Calu3 (cell line): ENCODE measurements at regions not wholly inside any gene's neighbourhood (a gene's known extent, or its start where the extent isn't known, plus 50 kb on each side); places are given as distances from the start of the nearest gene placed in this dataset.

Experiments
- BruUV-seq: library from RNA; stranded (reverse); fragments of 400-500 nt; replicated peaks from 2 replicates; lab custom pipeline; 2021; lab: Mats Ljungman, UMichigan
- CTCF ChIA-PET: fragments of 300-600 bp; sonication (Branson Sonifier 250); formaldehyde crosslinking; loops from one replicate; lab custom pipeline; 2022; ENCODE audit warnings: antibody characterized with exemption; lab: Charles Lee
- DNase-seq: peaks from one replicate; pipeline ENCODE4 v3.0.0; 2022
- H3K27ac Mint-ChIP-seq: one replicate; pipeline ENCODE4 v1.8.0; 2022; ENCODE audit warnings: mixed read lengths; ENCODE audit not compliant: unreplicated experiment
- H3K27me3 Mint-ChIP-seq: one replicate; pipeline ENCODE4 v1.8.0; 2022; ENCODE audit warnings: mixed read lengths; ENCODE audit not compliant: unreplicated experiment
- H3K36me3 Mint-ChIP-seq: one replicate; pipeline ENCODE4 v1.8.0; 2022; ENCODE audit warnings: mild to moderate bottlenecking, moderate library complexity, mixed read lengths; ENCODE audit not compliant: insufficient read depth, unreplicated experiment
- H3K4me1 Mint-ChIP-seq: one replicate; pipeline ENCODE4 v1.8.0; 2022; ENCODE audit warnings: mild to moderate bottlenecking, low read depth, mixed read lengths; ENCODE audit not compliant: unreplicated experiment
- H3K4me3 Mint-ChIP-seq: one replicate; pipeline ENCODE4 v1.8.0; 2022; ENCODE audit warnings: mild to moderate bottlenecking, low read depth, moderate library complexity, mixed read lengths; ENCODE audit not compliant: unreplicated experiment
- H3K9me3 Mint-ChIP-seq: one replicate; pipeline ENCODE4 v1.8.0; 2022; ENCODE audit warnings: low read depth, mixed read lengths; ENCODE audit not compliant: unreplicated experiment
- CTCF ChIP-seq: fragments of 200-600 bp; IDR thresholded peaks from one replicate; pipeline ENCODE4 v1.8.0; 2022; ENCODE audit warnings: antibody characterized with exemption; ENCODE audit not compliant: unreplicated experiment
- intact Hi-C: fragments of 100-400 bp; cut with micrococcal nuclease; formaldehyde crosslinking; loops from one replicate; pipeline ENCODE4 v1.10.0; 2022; ENCODE audit not compliant: unreplicated experiment

- CTCF ChIA-PET: no interaction called here
- no peak overlapping the region for H3K27ac Mint-ChIP-seq
- H3K9me3 Mint-ChIP-seq: no peaks in the 10 kb centered on the region
- intact Hi-C loops: no loop called here
- BruUV-seq: no TSS peak
- H3K4me3 Mint-ChIP-seq: no peak overlapping the region
- no peaks in the 10 kb centered on the region for H3K36me3 Mint-ChIP-seq
- H3K27me3 Mint-ChIP-seq: no peaks in the 10 kb centered on the region
- TF ChIP-seq CTCF: no peak
- H3K4me1 Mint-ChIP-seq: no peaks in the 10 kb centered on the region
- DNase-seq: no peak
Measured at GRCh38 chr13:63075126-63075525, 1659.5 kb upstream of the PCDH20 start.

- CTCF ChIA-PET: no interaction called here
- DNase-seq: no peak
- Mint-ChIP-seq H3K27me3 (no peaks in the 10 kb centered on the region), H3K4me3 (no peak overlapping the region), H3K27ac (no peak overlapping the region), H3K36me3 (no peaks in the 10 kb centered on the region), H3K4me1 (no peaks in the 10 kb centered on the region), H3K9me3 (peaks cover 5% of the 10 kb centered on the region)
- TF ChIP-seq CTCF: no peak
- BruUV-seq: no TSS peak
- intact Hi-C loops: no loop called here
Measured at GRCh38 chr13:63050287-63050686, 1634.6 kb upstream of the PCDH20 start.

GRCh38 chr13:63048653-63049052 lies 1633.0 kb upstream of the PCDH20 start:
- BruUV-seq: no TSS peak
- TF ChIP-seq CTCF: no peak
- intact Hi-C loops: no loop called here
- Mint-ChIP-seq H3K27ac (no peak overlapping the region), H3K4me1 (no peaks in the 10 kb centered on the region), H3K27me3 (no peaks in the 10 kb centered on the region), H3K4me3 (no peak overlapping the region), H3K9me3 (peaks cover 5% of the 10 kb centered on the region), H3K36me3 (no peaks in the 10 kb centered on the region)
- no peak for DNase-seq
- CTCF ChIA-PET: no interaction called here

GRCh38 chr13:63044589-63045313 lies 1629.1 kb upstream of the PCDH20 start:
- no TSS peak for BruUV-seq
- no peak for TF ChIP-seq CTCF
- DNase-seq: no peak
- no peaks in the 10 kb centered on the region for H3K36me3 Mint-ChIP-seq
- CTCF ChIA-PET: no interaction called here
- peaks cover 3% of the 10 kb centered on the region for H3K9me3 Mint-ChIP-seq
- no peak overlapping the region for H3K27ac Mint-ChIP-seq
- no peaks in the 10 kb centered on the region for H3K4me1 Mint-ChIP-seq
- H3K4me3 Mint-ChIP-seq: no peak overlapping the region
- intact Hi-C loops: no loop called here
- H3K27me3 Mint-ChIP-seq: no peaks in the 10 kb centered on the region
